Inflammatory macrophage treated with lipopolysaccharide for 1 hour (primary cell): ENCODE measurements at regions not wholly inside any gene's neighbourhood (a gene's known extent, or its start where the extent isn't known, plus 50 kb on each side); places are given as distances from the start of the nearest gene placed in this dataset.

Experiments used
- DNase-seq, 2 donors: peaks; one replicate each; pipeline ENCODE4 v3.0.0-alpha.2; 2020 to 2022

DNA sequence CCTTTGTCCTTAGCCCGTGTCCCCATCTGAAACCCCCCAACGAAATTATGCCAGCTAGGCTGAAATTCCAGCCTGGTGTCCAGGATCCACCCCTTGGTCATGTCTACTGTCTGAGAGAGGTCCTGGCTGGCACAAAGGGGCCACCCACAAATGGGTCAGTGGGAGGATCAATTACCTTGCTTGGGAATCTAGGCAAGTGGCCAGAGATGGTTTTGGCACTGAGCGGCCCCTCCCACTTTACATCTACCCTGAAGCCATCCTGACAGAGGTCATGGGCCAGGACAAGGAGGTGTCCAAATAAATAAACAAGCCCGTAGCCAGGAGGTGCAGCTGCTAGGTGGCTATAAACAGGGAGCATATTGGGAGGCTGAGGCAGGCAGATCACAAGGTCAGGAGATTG is 311.5 kb downstream of the MN1 start:
- DNase-seq: no peak

DNA sequence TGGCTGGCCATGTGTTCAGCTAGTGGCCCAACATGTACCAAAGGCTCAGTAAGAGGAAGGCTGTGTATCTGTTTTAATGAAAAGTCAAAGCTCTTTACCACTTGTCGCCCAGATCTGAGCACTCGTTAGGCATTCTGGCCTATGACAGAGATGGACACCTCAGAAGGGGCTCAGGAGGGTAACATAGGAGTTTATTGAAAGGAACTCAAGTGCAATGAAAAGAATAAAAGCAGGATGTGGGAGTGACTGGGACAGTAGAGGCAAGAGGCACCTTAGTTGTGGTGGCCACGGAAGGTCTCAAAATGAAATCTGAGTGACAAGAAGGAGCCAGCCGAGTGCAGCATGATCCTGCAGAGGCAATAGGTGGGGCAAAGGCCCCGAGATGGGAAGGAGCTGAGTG is 309.7 kb downstream of the MN1 start:
- no peak for DNase-seq

DNA sequence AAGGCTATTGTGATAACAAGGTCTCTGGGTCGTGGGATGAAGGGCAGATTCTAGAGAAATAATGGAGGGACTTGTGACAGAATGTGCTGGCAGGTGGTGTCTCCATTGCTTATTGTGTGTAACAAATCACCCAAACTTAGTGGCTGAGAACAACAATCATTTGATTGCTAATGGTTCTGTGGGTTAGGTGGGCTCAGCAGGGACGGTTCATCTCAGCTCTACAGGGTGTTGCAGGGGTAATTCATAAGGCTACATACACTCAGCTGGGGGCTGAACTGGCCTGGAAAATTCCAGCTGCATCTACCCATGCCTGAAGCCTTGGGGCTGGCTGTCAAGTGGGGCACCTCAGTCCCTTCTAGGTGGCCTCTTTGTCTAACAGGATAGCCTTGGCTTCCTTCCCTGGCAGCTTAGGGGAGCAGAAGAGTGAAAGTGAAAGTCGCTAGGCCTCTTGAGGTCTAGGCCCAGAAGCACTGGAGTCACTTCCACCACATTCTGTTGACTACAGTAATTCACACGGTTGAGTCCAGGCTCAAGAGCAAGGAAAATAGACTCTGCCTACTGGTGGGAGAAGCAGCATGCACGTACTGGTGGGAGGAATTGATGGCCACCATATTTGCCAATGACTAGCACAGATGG is 308.9 kb downstream of the MN1 start:
- no peak for DNase-seq

DNA sequence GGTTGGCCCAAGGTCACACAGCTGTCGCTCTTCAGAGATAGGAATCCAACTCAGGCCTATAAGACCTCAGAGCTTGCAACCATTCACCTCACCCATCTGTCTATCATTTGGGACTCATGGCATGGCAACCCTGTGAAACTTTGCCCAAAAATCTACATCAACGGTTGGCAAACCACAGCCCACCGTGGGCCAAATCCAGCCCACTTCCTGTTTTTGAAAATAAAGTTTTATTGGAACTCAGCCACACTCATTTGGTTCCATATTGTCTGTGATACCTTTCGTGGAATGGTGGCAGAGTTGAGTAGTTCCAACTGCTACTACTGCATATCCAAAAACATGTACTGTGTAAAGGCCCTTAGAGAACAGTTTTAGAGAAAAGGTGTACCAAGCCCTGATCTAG is 307.8 kb downstream of the MN1 start:
- DNase-seq: no peak

- DNase-seq: no peak
Measured at GRCh38 chr22:27494785-27495184, 306.8 kb downstream of the MN1 start.

DNA sequence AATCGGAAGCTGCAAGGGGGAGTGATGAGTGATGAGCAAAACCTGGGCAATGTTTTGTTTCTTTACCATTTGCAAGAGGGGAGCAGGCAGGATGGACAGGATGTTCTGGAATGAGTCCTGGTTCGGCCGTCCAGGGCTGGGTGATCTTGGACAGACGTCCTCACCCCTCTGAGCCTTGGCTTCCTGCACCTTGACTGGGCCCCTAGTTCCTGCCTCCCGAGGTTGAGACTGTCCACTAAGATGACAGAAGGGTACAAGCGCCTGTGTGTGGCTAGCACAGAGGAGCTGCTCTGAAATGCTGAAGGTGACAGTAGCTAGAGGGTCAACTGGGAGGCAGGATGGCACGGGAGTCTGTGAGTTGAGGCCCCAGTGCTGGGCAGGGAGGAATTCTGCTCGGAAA is 306.2 kb downstream of the MN1 start:
- no peak for DNase-seq

DNA sequence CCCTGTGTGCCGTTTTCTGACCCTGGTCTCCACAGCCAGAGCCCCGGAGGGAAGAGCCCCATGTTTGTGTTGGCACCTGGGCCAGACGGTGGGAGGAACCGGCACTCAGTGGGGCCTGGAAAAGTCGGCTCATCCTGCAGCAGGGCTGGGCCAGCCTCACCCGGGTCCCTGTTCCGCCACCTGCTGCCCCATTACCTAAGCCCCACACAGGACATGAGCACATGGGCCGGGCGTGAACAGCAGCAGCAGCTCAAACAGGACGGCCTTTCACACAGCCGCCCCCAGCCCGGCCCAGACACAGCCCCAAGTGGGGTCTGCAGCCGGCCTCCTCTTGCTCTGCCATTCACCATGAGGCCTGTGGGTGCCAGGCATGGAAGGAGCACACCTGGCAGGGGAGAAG is 302.4 kb downstream of the MN1 start:
- DNase-seq: no peak

DNA sequence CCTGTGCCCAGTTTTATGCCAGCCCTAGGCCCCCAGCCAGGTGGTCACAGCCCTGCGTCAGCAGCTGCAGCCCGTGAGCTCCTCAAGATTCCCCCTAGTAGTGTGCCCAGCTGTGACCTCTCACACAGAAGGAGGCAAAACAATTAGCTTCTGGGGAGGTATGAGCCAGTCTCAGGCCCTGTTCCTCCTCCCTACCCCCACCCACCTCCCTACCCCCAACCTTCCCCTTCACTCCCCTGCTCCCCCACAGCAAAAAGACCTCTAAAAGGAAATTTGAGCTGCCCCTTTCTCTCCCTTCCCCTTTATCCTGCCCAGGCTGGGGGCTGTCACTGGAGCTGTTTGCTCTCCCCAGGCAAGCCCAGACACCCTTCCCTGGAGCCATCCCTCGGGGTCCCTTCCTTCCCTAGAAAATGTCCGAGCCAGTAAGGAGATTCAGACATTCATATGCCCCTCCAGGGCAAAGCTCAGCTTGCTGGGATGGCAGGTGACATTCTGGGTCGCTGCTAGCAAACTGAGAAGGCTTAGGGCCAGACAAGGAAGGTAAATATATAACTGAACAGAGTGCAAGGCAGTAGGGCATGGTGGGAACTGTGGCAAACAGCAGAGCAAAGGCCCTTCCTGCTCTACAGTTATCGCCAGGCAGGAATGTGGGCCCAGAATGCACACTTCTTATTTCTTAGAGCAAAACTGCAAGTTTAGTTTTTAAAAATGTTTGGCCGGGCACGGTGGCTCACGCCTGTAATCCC is 300.2 kb downstream of the MN1 start:
- no peak for DNase-seq

GRCh38 chr22:27502327-27502726 is 299.2 kb downstream of the MN1 start:
- no peak for DNase-seq

DNA sequence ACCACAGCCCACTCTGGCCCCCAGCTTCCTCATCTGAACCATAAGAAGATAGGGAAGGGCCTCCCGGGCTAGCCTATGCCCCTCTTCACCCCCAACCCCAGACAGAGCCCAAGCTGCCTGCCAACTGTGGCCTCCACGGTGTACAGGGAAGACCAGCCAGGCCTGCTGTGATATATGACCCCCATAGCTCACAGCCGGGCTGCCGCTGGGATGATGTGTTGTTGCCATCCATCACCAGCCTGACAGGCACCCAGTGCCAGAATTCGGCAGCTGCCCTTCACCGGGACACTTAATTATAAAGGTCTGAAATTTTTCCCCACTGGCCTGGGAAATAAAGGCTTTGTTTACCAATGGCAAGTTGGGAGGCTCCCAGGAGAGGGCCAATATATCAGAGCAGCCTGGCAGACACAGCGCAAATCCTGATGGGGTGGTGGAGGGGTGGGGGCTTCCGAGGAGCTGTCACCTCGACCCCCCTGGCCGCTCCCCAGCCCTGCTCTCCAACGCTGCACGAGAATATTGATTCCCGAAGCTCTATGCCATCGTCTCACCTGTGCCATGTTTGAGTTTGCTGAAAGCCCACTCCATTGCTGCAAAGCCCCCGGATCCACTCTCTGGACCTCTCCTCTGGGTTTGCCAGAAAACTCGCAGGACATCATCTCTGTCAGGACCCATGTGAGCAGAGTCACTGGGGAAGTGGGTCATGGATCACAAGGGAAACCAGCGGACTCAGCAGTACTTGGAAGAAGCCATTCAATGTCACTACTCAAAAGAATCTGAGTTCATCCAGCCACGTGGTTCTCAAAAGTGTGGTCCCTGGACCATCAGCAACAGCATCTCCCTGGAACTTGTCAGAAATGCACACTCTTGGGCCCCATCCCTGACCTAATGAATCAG is 296.9 kb downstream of the MN1 start:
- DNase-seq: no peak

DNA sequence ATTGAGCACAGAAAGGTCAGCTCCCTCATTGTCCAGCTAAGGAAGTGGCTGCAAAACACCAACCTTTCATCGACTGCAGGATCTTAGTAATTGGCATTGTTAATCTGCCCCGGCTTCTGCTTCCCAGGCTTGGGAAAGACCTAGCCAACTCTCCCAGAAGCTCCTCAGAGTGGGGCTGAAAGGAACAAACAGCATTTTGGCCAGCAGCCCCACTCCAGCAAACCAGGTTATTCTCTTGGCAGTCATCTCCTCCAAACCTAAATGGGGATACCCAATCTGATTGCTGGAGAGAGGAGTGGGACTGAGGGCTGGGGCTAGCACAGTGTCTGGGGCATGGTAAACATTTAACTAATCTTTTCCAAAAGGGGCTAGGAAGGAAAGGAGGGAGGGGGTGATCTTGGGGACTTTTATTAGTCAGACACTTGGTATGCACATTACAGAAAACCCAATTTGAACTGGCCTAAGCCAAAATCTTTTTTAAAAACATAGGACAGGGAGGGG is 294.4 kb downstream of the MN1 start:
- DNase-seq: no peak

DNA sequence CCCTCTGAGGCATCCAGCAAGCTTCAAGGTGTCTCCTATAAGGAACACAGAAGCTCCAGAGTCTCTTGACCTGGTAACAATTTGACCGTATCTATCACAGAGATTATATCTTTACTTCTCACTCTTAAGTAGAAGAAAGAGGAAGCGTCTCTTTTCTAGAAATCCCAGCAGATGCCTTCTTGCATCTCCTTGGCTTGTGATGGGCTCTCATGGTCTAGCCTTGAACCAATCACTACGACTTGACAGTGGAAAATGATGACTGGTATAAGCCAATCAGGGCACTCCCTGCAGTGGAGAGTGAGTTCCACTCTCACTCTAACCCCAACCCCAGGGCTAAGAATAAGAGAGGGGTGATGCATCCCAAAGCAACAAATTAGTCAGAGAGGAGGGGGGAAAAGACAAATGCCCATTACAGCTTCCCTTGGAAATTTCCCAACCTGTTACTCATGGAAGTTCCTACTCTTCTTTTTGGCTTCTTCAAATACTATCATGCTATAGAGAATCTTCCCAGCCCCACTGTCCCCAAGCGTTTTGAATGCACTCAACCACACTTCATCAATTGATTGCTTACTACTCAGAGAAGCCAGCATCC is 293.5 kb downstream of the MN1 start:
- DNase-seq: no peak

DNA sequence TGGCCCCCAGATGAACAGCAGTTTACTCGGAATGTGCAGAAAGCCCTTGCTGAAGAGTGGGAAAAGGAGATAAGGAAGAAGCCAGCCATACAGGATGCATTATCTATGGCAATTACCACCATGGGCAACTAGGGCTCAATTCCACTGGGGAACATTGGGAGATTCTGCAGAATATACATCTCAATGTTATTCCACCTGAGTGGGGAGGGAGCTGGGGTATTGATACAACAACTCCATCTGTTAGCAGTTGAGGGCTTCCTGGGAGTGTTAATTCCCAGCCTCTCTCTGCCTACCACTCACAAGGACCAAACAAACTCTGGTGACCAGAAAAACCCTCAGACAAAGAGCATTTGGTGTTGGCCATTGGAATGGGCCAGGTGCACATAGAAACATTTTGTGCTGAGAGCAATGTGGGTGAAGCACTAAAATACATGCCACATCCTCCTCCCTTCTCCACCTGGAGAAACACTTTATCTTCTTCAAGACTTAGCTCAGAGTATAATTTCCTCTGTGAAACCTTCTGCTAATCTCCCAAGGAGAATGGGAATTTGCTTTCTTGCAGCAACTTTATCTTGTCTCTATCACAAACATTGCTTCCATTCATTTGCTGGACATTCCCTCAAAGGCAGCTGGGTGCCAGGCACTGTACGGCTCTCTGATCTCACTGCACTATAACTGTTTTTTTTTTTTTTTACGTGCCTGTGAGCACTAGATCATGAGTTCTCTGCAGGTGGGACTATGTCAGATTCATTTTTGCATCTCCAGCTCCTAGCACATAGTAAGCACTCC is 292.2 kb downstream of the MN1 start:
- DNase-seq: no peak

- DNase-seq: no peak
Measured at GRCh38 chr22:27510024-27510423, 291.5 kb downstream of the MN1 start.

DNA sequence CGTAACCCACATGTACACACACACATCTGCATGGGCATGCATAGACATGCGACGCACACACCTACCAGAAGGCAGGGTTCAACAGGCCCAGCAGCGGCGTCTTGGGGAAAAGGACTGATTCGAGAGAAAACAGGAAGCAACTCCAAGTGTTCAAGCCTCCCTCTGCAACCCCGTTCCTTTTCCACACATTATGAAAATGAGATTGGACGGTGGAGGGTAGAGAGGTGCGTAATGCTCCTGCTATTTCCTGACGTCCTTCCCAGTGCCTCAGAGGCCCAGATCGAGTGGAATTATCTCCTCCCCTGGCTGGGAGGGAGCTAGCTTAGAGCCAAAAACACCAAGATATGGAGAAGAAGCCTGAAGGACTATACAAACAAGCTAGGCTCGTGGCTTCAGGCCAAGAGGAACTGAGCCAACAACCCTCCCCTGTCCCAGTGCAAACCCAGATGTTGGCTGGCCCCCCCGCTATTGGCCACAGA is 289.2 kb downstream of the MN1 start:
- peak; percentile 1 for DNase-seq

DNA sequence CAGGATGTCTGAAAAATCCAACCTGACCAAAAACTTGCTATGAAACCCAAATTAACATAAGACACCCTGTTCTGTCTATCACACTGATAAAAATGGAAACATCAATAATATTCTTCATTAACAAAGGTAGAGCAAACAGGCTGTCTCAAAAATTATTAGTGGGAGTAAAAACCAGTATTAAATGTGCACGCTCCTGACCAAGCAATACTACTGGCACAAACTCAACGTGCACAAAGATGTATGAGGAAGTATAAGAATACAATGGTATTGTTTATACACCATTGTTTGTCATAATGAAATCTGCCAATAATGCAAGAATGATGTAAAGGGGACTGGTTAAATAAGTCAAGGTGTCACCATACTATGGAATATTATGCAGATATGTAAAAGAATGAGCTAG is 288.5 kb downstream of the MN1 start:
- DNase-seq: no peak

GRCh38 chr22:27514601-27515523 is 286.7 kb downstream of the MN1 start:
- no peak for DNase-seq

DNA sequence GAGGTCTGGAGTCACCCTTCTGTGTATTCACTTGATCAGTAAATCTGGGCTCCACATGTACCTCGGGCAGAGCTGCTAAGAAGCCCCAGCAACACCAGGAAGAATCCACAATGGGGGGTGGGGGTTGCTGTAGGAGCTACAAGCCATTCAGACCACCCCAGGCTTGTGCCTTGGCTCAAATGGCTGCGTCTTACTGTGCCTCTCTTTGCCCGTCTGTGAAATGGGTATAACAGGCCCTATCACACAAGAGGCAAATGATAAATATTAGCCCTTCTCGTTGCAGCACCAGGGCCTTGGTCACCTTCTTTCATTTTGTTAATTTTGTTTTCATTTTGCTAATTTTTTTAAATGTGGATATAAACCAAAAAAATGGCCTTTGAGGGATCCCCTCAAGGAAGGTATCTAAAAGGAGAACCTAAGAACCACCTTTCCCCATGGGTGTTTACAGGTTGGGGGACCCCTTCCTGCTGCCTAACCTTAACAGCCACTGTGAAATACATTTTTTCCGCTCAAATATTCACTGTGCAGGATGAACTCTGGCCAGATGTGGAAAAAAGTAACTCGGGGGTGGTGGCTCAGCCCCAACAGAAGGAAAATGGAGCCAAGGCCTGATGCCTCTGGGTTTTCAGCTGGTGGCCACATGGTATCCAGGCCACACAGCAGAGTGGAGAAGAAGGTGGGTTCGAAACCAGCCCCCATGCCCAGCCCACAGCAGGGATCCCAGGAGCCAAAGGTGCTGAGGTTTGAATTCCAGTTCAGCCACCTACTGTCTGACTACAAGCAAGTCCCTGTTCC is 284.0 kb downstream of the MN1 start:
- no peak for DNase-seq

DNA sequence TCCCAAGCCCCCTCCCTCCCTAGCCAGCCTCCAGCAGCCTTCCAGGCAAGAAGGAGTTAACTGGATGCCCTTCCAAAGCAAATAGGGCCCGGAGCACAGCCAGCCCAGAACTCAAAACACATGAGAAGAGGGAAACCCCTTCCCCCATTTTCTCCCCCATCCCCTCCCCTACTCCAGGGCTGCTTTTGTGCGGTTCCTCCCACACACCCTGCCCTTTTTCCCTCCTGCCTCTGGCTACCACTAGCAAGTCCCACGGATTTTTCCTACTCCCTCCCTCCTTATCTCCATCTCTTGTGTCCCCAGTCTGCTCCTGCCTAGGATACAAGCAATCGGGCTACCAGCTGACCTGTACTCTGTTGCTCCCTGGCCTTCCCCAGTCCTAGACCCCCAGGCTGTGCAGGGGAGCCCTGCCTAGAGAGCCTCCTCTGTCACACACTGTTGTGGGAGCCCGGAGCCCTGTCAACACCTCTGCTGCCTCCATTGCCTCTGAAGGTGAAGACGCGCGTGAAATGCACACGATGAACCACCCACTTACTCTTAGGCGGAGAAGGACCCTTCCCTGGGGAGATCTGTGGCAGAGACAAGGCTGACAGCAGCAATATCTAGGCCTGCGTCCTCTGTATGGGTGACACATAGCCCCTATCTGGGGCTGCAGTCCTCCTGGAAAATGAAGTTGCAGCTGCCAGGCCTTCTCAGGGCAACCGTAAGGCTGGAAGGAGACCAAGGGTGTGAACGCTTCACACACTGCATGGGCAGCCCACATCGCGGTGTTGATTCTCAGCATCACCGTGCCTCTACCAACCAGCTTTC is 282.8 kb downstream of the MN1 start:
- no peak for DNase-seq
